ENCODE measurements at regions not wholly inside any gene's neighbourhood (a gene's known extent, or its start where the extent isn't known, plus 50 kb on each side); places are given as distances from the start of the nearest gene placed in this dataset.

- no peak for TF ChIP-seq CTCF (IDR thresholded peaks at IDR 0.05; ENCODE audit: unreplicated experiment)
- Mint-ChIP-seq H3K27ac (no peak overlapping the region), H3K9me3 (no peaks in the 10 kb centered on the region), H3K4me1 (peaks cover 10% of the 10 kb centered on the region), H3K27me3 (ENCODE audit: low read depth) (no peaks in the 10 kb centered on the region), H3K4me3 (no peak overlapping the region), H3K36me3 (no peaks in the 10 kb centered on the region)
- no peak for DNase-seq (ENCODE audit: low spot score in 2 of 2, unreplicated experiment in 2 of 2)
Observed at GRCh38 chr2:64298161-64298560, 153.9 kb upstream of the PELI1 start.

GRCh38 chr2:64300066-64300465 is 153.9 kb upstream of the LGALSL start:
- peaks cover under 1% of the 10 kb centered on the region for H3K9me3 Mint-ChIP-seq
- no peak for DNase-seq (ENCODE audit: low spot score in 2 of 2, unreplicated experiment in 2 of 2)
- no peak overlapping the region for H3K27ac Mint-ChIP-seq
- peaks cover 10% of the 10 kb centered on the region for H3K4me1 Mint-ChIP-seq
- no peak overlapping the region for H3K4me3 Mint-ChIP-seq
- no peaks in the 10 kb centered on the region for H3K27me3 Mint-ChIP-seq (ENCODE audit: low read depth)
- TF ChIP-seq CTCF (IDR thresholded peaks at IDR 0.05; ENCODE audit: unreplicated experiment), result no peak
- H3K36me3 Mint-ChIP-seq, result no peaks in the 10 kb centered on the region

GRCh38 chr2:64303250-64303649 is 150.7 kb upstream of the LGALSL start:
- DNase-seq (ENCODE audit: low spot score in 2 of 2, unreplicated experiment in 2 of 2), result no peak
- no peaks in the 10 kb centered on the region for H3K36me3 Mint-ChIP-seq
- H3K4me3 Mint-ChIP-seq, result no peak overlapping the region
- no peaks in the 10 kb centered on the region for H3K27me3 Mint-ChIP-seq (ENCODE audit: low read depth)
- TF ChIP-seq CTCF (IDR thresholded peaks at IDR 0.05; ENCODE audit: unreplicated experiment), result no peak
- H3K9me3 Mint-ChIP-seq, result peaks cover 11% of the 10 kb centered on the region
- H3K4me1 Mint-ChIP-seq, result peaks cover 1% of the 10 kb centered on the region
- H3K27ac Mint-ChIP-seq, result no peak overlapping the region

- peaks cover 11% of the 10 kb centered on the region for H3K9me3 Mint-ChIP-seq
- TF ChIP-seq CTCF (IDR thresholded peaks at IDR 0.05; ENCODE audit: unreplicated experiment), result no peak
- no peaks in the 10 kb centered on the region for H3K27me3 Mint-ChIP-seq (ENCODE audit: low read depth)
- H3K4me3 Mint-ChIP-seq, result no peak overlapping the region
- H3K4me1 Mint-ChIP-seq, result peaks cover 24% of the 10 kb centered on the region
- H3K27ac Mint-ChIP-seq, result no peak overlapping the region
- H3K36me3 Mint-ChIP-seq, result no peaks in the 10 kb centered on the region
- no peak for DNase-seq (ENCODE audit: low spot score in 2 of 2, unreplicated experiment in 2 of 2)
Observed at GRCh38 chr2:64307421-64307820, 146.5 kb upstream of the LGALSL start.

GRCh38 chr2:64311191-64311910 is 142.6 kb upstream of the LGALSL start:
- no peaks in the 10 kb centered on the region for H3K27me3 Mint-ChIP-seq (ENCODE audit: low read depth)
- no peak for TF ChIP-seq CTCF (IDR thresholded peaks at IDR 0.05; ENCODE audit: unreplicated experiment)
- no peaks in the 10 kb centered on the region for H3K36me3 Mint-ChIP-seq
- H3K9me3 Mint-ChIP-seq, result no peaks in the 10 kb centered on the region
- peak overlapping the region; percentile 94 for H3K27ac Mint-ChIP-seq
- H3K4me1 Mint-ChIP-seq, result peaks cover 39% of the 10 kb centered on the region
- no peak for DNase-seq (ENCODE audit: low spot score in 2 of 2, unreplicated experiment in 2 of 2)
- no peak overlapping the region for H3K4me3 Mint-ChIP-seq
